Tibial artery (tissue), 4 donors: ENCODE measurements at regions not wholly inside any gene's neighbourhood (a gene's known extent, or its start where the extent isn't known, plus 50 kb on each side); places are given as distances from the start of the nearest gene placed in this dataset.

ENCODE experiments used
- DNase-seq, 2 donors: peaks; one replicate each; pipeline ENCODE4 v3.0.0-alpha.2; 2019
- H3K27ac ChIP-seq, 2 donors: fragments of 200-600 bp; sonication (generic) in 1 of 2; 1 replicate in 1 of 2; 2 replicates in 1 of 2; pipeline ENCODE4 v1.5.1; 2018 to 2019; ENCODE audit warnings: mild to moderate bottlenecking in 1 of 2
- H3K27me3 ChIP-seq, 2 donors: fragments of 200-600 bp; sonication (generic) in 1 of 2; one replicate each; pipeline versions ENCODE4 v1.5.1 to v1.6.0; 2016 to 2019
- H3K36me3 ChIP-seq, 3 donors: fragments of 200-600 bp; sonication (generic) in 2 of 3; one replicate each; pipeline ENCODE4 v1.5.1; 2016 to 2019; ENCODE audit warnings: mild to moderate bottlenecking in 2 of 3
- H3K4me1 ChIP-seq, 4 donors: fragments of 200-600 bp; sonication (generic) in 2 of 4; 1 replicate in 3 of 4; 2 replicates in 1 of 4; pipeline ENCODE4 v1.5.1; 2016 to 2019
- H3K4me3 ChIP-seq, 2 donors: fragments of 200-600 bp; sonication (generic) in 1 of 2; 1 replicate in 1 of 2; 2 replicates in 1 of 2; pipeline ENCODE4 v1.5.1; 2018 to 2019; ENCODE audit warnings: mild to moderate bottlenecking in 2 of 2
- H3K9me3 ChIP-seq, 3 donors: fragments of 200-600 bp; sonication (generic) in 1 of 3; one replicate each; pipeline ENCODE4 v1.5.1; 2016 to 2019
- CTCF ChIP-seq, 2 experiments: fragments of 200-600 bp in 1 of 2; fragments of 450-650 bp in 1 of 2; IDR thresholded peaks; one replicate each; pipeline ENCODE4 v1.5.1; 2017 to 2019; ENCODE audit warnings: antibody characterized with exemption in 2 of 2, mild to moderate bottlenecking in 1 of 2, moderate library complexity in 1 of 2
- intact Hi-C: fragments of 100-400 bp; cut with DNase I; formaldehyde crosslinking; loops from one replicate; pipeline ENCODE4 v1.15.0; 2023; ENCODE audit warnings: low total_unique reads

GRCh38 chr18:40911041-40911440, 1044.0 kb upstream of the PIK3C3 start:
- Histone ChIP-seq H3K4me1 (no peaks in the 10 kb centered on the region), H3K36me3 (no peaks in the 10 kb centered on the region), H3K9me3 (no peaks in the 10 kb centered on the region), H3K27ac (no peak overlapping the region), H3K4me3 (no peak overlapping the region), H3K27me3 (no peaks in the 10 kb centered on the region)
- no peak for DNase-seq
- intact Hi-C loops: no loop called here
- no peak for TF ChIP-seq CTCF (IDR thresholded peaks at IDR 0.05)

GRCh38 chr18:40907842-40908241, 1047.2 kb upstream of the PIK3C3 start:
- intact Hi-C loops: no loop called here
- Histone ChIP-seq H3K9me3 (no peaks in the 10 kb centered on the region), H3K36me3 (no peaks in the 10 kb centered on the region), H3K27ac (no peak overlapping the region), H3K4me3 (no peak overlapping the region), H3K4me1 (no peaks in the 10 kb centered on the region), H3K27me3 (no peaks in the 10 kb centered on the region)
- no peak for TF ChIP-seq CTCF (IDR thresholded peaks at IDR 0.05)
- no peak for DNase-seq

- intact Hi-C loops: no loop called here
Observed at GRCh38 chr18:40904295-40904694, 1050.7 kb upstream of the PIK3C3 start.

GRCh38 chr18:40902436-40902835, 1052.6 kb upstream of the PIK3C3 start:
- Histone ChIP-seq H3K4me1 (no peaks in the 10 kb centered on the region), H3K4me3 (no peak overlapping the region), H3K27ac (no peak overlapping the region), H3K36me3 (no peaks in the 10 kb centered on the region), H3K9me3 (no peaks in the 10 kb centered on the region), H3K27me3 (no peaks in the 10 kb centered on the region)
- no peak for DNase-seq
- intact Hi-C loops: no loop called here
- no peak for TF ChIP-seq CTCF (IDR thresholded peaks at IDR 0.05)

More at GRCh38 chr18:40904295-40904694, 1050.7 kb upstream of the PIK3C3 start:
- Histone ChIP-seq H3K9me3 (no peaks in the 10 kb centered on the region), H3K27ac (no peak overlapping the region), H3K4me3 (no peak overlapping the region), H3K4me1 (no peaks in the 10 kb centered on the region), H3K36me3 (no peaks in the 10 kb centered on the region), H3K27me3 (no peaks in the 10 kb centered on the region)
- no peak for TF ChIP-seq CTCF (IDR thresholded peaks at IDR 0.05)
- no peak for DNase-seq

GRCh38 chr18:40897884-40898283, 1057.2 kb upstream of the PIK3C3 start:
- no peak overlapping the region for H3K27ac ChIP-seq
- no peaks in the 10 kb centered on the region for H3K36me3 ChIP-seq
- no peaks in the 10 kb centered on the region for H3K27me3 ChIP-seq
- intact Hi-C loops: no loop called here
- H3K9me3 ChIP-seq: peaks cover 0 to 3% (median 0%) of the 10 kb centered on the region in 3 donors
- H3K4me1 ChIP-seq: no peaks in the 10 kb centered on the region
- no peak for DNase-seq
- no peak for TF ChIP-seq CTCF (IDR thresholded peaks at IDR 0.05)
- no peak overlapping the region for H3K4me3 ChIP-seq

- Histone ChIP-seq H3K4me3 (no peak overlapping the region), H3K36me3 (no peaks in the 10 kb centered on the region), H3K27me3 (no peaks in the 10 kb centered on the region), H3K27ac (no peak overlapping the region), H3K4me1 (no peaks in the 10 kb centered on the region), H3K9me3 (no peaks in the 10 kb centered on the region)
- no peak for DNase-seq
- intact Hi-C loops: no loop called here
- TF ChIP-seq CTCF (IDR thresholded peaks at IDR 0.05): no peak
Observed at GRCh38 chr18:40883271-40883670, 1071.8 kb upstream of the PIK3C3 start.
